Medulla oblongata (tissue), 1 donor: ENCODE measurements at regions not wholly inside any gene's neighbourhood (a gene's known extent, or its start where the extent isn't known, plus 50 kb on each side); places are given as distances from the start of the nearest gene placed in this dataset.
"Not testable (repeated sequence)": the region's sequence is repeated elsewhere in the genome, so short reads cannot be mapped to it uniquely, and the experiment has no call there.

Experiments
- DNase-seq: peaks from one replicate; pipeline ENCODE4 v3.0.0-alpha.2; 2015; ENCODE audit errors: extremely low spot score

DNA sequence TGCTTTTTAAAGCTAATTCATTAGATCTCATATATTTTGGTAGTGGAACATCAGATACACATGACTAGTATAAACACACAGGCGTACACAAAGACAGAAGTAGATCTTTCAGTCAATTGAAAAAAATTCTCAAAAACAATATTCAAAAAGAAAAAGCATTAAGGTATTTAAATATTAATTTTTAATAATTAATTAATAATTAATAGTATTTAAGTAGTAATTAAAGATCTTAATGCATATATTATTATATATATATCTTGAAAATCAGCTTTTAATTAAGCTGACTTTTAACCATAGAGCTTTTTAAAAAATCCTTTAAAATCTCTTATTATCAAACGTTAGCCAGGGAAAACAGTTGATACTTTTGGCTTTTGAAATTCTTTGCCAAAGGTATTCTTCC is 489.4 kb upstream of the PCDH20 start:
- DNase-seq = no peak

DNA sequence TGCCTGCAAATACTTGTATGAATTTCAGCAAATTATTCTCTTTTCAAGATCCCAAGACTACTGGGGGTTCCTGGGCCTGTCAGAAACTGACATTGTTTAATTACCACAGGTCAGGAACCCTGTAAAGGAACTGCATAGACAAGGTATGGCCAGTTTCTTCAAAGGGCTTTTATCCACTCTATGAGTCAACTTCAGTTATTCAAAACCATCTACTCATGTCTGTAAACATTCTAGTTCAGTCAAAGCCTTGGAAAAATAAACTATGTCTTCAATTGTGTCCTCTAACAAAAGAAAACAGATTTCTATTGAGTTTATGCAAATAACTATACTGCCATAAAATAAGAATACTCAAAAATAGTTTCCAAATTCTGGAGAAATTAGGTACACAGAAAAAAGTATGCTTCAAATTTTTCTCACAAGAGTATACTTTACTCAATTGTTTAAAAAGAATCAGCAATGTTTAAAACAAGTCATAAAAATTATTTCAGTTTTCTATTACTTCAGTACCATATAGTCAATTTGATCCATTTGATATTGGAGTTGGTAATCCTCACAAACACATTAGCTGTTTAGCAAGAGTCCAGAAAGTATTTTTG is 486.4 kb upstream of the PCDH20 start:
- DNase-seq = no peak

DNA sequence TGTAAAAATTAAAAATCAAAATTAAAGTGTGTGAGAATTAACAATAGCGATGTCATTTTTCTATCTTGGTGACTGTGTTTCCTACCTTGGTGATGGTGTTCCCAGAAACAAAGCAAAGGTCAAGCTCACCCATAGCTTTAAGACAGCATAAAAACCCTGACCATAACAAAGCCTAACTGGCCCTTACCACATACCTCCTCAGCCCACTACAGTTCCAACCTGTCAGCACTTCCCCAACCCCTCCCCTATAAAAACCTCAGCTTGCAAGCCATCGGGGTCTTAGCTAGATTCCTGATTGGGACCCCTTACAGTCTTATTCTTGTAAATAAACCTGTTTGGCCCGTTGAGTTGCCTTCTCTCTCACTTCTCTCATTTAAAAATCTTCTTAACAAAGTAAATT is 484.4 kb upstream of the PCDH20 start:
- DNase-seq = no peak

- no peak for DNase-seq
Measured at GRCh38 chr13:61898207-61898606, 482.6 kb upstream of the PCDH20 start.

- no peak for DNase-seq
Measured at GRCh38 chr13:61891401-61891800, 475.8 kb upstream of the PCDH20 start.

GRCh38 chr13:61884830-61885229 is 469.2 kb upstream of the PCDH20 start:
- no peak for DNase-seq

DNA sequence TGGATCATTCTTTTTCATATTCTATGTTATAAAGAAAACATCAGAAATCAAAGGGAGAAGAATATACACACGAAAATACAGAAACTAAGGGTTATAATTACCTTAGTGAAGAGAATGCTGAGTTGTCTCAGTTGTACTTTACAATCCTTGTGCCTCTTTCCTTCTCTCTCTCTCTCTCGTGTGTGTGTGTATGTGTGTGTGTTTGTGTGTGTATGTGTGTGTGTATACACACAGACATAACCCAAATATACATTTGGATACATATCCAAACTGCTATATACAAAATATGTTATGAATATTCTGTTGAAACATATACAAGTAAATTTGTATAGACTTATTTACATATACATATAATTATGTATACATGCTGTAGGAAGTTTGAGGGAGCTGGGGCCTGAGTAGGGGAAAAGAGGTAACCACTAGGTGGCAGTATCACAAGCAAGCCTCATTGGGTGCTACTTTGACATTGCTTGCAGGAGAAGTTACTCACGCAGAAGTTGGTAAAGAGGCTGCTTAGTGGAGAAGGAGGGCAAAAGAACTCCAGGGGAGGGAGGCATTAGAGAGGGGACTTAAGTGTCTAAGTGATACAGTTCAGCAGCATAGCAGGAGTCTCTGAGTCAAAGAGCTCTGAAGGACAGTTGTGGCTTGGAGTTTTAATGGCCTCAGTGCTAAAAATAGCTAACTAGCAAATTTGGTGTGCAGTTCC is 465.1 kb upstream of the PCDH20 start:
- peak; percentile 14 for DNase-seq

- not testable (repeated sequence) for DNase-seq
Measured at GRCh38 chr13:61878565-61878964, 462.9 kb upstream of the PCDH20 start.

DNA sequence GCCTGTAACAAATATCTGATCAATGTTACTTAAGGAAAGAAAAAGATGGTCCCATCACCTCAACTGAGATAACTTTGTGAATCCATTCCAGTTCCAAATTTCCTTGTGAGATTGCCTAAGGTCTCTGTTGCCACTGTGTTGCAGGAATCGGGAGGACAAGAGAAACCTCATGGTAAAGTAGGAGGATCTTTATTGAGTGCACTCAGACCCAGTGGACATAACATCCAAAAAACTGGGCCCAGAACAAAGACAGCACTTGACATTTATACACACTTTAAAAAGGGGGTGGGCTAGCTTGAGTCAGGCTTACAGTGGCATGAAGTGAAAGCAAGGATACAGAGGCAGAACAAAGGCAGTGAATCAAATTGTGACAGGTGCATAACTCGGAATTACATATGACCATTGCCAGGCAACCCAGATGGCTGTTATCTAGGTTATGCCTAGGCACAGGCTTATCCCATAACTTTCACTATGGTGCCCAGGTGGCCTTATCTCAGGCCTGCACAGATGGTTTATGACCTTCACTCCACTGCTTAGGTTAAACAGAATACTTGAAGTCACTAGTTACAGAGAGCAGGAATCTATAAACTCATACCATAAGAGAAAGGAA is 459.4 kb upstream of the PCDH20 start:
- no peak for DNase-seq

DNA sequence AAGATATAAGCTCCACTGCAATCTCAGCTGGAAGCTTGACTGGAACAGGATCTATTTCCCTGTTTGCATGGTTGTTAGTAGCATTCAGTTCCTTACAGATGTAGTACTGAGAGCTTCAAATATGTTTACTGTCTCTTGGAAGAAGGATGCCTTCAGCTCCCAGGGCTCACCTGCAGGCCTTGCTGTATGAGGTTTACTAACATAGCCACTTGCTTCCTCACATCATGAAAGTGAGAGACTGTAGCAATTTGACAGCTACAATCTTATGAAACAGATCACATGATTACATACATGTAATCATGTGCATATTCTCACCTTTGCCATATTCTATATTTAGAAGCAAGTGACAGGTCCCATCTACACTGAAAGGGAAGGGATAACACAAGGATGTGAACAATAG is 458.1 kb upstream of the PCDH20 start:
- DNase-seq = no peak

- DNase-seq = no peak
Measured at GRCh38 chr13:61857198-61857597, 441.5 kb upstream of the PCDH20 start.

DNA sequence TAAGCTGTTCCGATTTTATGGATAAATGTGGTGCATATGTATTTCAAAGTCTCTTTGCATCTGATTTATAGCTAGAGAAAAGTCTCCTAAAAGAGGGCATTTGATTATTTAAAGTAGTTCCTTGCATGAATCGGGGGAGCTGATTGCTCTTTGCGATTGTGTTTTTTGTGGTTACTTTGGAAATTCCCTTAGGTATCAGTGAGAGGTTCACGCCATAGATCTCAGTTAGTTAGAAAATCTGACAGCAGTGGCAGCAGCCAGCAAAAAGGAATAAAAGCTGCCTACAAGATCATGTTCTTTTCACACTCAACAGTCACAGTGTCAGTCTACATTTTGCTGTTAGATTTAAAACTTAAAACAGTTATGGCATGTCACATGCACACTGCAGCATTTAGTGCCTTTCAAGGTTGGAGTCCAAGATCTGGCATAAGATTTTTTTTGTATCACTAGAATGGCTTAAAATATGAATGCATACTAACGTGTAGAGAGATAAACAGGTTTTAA is 436.5 kb upstream of the PCDH20 start:
- DNase-seq = no peak

GRCh38 chr13:61850794-61851193 is 435.1 kb upstream of the PCDH20 start:
- no peak for DNase-seq

DNA sequence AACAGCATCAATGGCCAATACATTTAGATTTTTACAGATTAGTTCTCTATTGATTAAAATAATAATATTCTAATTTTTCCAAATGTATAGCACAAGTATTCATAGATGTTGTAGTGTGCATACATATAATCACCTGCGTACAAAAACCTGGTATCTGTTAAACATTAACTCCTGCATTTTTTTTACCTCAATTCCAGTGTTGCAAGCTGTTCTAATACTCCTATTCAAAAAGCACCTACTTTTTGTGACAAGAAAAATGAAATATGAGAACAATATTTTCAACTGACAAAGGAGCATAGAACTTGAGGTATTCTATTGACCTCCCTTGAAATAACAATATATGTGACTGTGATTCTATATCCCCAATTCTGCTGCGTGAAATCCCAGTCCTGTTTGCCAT is 422.9 kb upstream of the PCDH20 start:
- no peak for DNase-seq

DNA sequence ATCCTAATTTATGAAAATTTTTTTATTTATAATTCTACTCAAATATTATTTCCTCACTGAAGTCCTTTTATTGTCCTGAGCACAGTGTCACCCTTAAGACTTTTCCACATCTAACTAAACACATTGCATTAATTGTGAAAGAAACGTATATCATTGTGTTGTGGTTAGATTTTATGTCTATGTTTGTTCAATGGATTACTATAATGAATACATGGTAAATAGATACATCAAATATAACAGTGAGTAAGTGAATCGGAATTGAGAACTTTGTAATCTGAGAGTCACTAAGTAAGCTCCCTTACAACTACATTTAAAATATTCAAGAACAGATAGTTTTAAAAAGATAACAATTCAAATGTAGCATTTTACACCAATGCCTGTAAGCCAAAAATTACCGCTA is 417.6 kb upstream of the PCDH20 start:
- DNase-seq = no peak

DNA sequence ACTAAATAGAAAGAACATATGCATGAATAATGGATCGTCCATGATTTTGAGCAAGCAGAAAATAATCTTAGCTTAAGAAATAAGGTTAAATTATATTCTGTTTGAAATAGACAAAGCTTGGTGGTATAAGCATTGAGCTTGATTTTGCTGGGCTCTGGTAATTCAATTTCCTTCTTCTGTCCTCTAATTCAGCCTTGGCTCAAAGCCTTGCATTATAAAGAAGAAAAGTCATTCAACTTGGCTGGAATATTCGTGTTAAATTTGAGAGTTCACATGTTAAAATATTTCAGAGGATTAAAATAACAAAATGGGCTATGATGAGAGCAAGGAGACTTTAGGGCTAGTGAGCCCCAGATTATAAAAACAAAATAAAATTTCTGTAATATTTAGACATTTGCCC is 415.4 kb upstream of the PCDH20 start:
- no peak for DNase-seq

GRCh38 chr13:61830475-61830874 is 414.8 kb upstream of the PCDH20 start:
- no peak for DNase-seq

GRCh38 chr13:61824168-61824567 is 408.5 kb upstream of the PCDH20 start:
- DNase-seq = no peak

DNA sequence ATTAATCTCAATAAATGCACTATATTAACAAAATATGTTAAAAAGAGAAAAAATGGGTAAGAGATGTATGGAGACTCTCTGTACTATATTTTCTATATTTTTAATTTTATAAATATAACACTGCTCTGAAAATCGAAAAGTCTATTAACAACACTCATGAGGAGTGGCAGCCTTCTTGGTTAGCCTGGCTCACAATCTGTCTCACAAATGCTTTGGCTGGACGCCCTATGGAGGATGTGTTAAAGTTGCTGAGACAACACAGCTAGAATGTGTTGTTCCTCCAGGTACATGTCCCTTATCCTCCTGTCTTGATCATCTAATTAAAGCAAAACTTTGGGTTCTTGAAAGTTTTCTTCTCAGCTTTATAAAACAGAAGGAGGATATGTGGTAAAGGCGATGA is 396.6 kb upstream of the PCDH20 start:
- DNase-seq = no peak

DNA sequence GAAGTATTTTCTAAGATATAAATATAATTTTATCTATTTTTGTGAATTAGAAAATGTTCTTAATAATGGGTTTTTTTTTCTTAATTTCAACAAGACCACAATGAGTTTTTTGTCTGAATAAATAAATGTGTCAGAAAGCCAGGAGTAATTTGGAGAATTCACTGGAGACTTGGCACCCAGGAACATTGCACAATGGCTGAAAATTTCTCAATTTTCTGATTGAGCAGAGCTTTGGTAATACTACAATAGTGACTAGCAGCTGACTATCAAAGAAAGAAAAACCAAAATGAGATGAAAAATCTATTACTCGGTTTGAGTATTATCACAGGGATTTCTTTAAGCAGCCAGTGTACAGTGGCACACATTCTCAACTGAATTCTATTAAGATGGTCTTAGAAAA is 394.4 kb upstream of the PCDH20 start:
- DNase-seq = no peak

- DNase-seq = no peak
Measured at GRCh38 chr13:61797397-61797796, 381.7 kb upstream of the PCDH20 start.

GRCh38 chr13:61795580-61795979 is 379.9 kb upstream of the PCDH20 start:
- no peak for DNase-seq

GRCh38 chr13:61779456-61779855 is 363.8 kb upstream of the PCDH20 start:
- no peak for DNase-seq
